Left colon (tissue), 2 donors: ENCODE measurements at regions not wholly inside any gene's neighbourhood (a gene's known extent, or its start where the extent isn't known, plus 50 kb on each side); places are given as distances from the start of the nearest gene placed in this dataset.

Experiments
- ATAC-seq: fragments of 200-7000 bp; cut with Tn5 transposase; one replicate; pipeline ENCODE4 v1.9.1; 2020; ENCODE audit warnings: mild to moderate bottlenecking, moderate library complexity
- DNase-seq, 2 donors: peaks; one replicate each; pipeline ENCODE4 v3.0.0-alpha.2; 2020
- intact Hi-C, 2 donors: fragments of 100-400 bp; cut with DNase I in 1 of 2; cut with micrococcal nuclease in 1 of 2; formaldehyde crosslinking; loops; one replicate each; pipeline versions ENCODE4 v1.11.2 to v1.14.0; 2022; cut with DNase I, micrococcal nuclease
- donor health status: DM: no; HTN: no; CAD: no.
- donor health status: DM: yes; HTN: yes; CAD: no.

DNA sequence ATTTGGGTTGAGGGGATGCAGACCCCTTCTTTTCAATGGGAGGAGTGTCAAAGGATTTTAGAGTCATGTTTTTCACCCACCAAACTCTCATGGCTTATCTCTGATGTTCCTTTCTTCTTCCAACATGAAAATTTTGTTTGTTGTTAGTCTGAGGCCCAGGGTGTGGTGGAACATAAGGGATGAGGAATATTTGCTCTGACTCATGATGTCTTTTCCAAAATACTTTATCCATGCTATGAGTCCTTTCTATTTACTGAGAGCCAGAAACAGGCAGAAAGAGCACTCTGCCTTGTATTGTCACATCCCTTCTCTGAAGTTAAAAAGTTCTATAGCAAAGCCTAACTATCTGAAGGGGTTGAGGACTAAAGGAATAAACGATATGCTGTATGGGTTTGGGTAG is 61.6 kb upstream of the GYPA start:
- no peak for ATAC-seq
- DNase-seq: no peak
- intact Hi-C loops: no loop called here

DNA sequence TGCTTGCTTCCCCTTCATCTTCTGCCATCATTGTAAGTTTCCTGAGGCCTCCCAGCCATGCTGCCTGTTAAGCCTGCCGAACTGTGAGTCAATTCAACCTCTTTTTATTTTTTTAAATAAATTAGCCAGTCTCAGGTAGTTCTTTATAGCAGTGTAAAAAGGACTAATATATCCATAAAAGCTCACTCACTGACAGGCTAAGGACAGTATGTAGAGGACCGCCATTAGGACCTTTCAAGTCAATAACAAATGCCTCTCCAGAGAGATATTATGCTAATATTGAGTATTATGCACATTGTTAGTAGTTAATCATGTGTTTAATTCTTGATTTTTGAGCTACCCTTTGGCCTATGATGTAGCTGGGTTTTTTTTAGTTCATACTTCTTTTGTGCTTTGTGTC is 62.6 kb upstream of the GYPA start:
- DNase-seq (no peak), ATAC-seq (no peak)
- intact Hi-C loops: no loop called here

DNA sequence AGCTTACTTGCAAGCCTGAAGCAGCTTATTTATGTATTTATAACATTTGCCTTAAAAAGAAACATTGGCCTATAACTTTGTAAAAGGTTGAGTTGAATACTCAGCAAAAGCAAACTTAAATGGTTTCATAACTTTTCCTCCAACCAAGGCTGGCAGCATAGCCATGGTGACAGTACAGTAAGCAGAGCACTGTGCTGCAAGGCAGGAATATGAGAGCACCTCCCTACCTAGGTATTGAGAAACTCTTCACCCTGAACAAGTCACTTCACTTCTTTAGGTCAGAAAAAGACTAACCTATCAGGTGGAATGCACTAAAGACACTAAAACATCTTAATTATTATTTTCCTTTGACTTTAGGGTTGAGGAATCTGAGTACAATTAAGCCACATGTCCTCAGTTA is 63.9 kb upstream of the GYPA start:
- DNase-seq (no peak), ATAC-seq (no peak)
- intact Hi-C loops: no loop called here

DNA sequence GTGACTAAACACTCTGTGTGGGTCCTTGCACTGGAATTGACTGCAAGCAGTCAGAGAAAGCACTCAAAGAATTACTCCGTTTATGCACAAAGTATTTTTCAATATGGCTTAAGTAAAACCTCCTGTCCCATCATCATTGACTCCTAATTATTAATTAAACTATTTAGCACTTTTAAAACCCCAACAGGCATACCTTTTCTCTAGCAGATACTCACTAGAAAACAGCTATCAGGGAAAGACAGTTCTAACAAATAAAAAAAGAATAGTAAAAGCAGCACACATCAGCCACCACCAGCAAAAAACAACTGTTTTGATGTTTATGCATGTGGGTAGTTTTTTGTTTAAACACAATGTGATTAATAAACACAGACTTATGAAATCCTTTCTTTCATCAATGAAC is 66.2 kb upstream of the GYPA start:
- ATAC-seq: no peak

DNA sequence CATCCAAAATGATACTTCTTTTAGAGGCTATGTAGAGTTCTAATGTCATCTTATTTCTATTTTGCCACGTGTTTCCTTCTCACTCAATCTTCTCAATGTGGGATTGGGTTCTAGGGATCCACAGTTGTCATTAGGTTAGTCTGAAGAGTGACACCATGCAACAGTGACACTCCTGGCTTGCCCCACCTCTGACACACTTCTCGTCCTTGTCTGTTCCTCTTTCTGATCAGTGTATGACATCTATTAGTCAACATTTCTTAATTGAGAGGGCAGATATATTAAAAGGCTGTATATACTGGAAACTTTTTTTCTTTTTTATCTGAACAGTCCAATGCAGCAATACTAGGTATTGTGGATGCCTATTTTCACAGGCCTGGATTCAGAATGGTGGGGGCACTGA is 67.6 kb upstream of the GYPA start:
- DNase-seq (no peak), ATAC-seq (no peak)
- intact Hi-C loops: no loop called here

More for the DNA sequence above, 66.2 kb upstream of the GYPA start:
- DNase-seq: no peak
- intact Hi-C loops: no loop called here

DNA sequence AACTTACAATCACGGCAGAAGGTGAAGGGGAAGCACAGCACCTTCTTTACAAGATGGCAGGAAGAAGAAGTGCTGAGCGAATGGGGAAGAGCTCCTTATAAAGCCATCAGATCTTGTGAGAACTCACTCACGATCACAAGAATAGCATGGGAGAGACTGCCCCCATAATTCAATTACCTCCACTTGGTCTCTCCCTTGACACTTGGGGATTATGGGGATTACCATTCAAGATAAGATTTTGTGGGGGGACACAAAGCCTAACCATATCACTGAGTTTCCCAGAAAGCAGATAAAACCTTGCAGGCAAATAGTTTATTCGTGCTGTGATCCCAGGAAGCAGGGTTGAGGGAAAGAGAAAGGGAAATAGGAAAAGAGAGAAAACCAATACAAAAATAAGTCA is 69.0 kb upstream of the GYPA start:
- intact Hi-C loops: no loop called here
- DNase-seq (no peak), ATAC-seq (no peak)

DNA sequence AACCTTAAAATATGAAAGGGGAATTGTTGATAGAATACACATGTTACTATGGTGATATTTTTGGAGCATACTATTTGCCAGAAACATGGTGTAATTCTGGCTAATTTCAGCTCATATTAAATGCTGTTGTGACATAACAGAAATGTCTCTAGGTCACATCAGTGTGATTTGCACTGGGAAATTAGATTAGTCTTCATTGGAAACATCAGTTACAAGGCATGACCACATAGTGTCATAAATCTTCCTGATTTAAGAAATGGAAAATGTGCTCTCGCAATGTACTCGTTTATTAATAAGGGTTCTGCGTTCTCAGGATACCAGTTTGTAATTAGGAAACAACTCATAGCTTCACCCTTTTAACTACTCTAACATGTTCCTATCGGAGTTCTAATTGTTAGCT is 72.9 kb upstream of the GYPA start:
- intact Hi-C loops: no loop called here
- ATAC-seq: no peak
- no peak for DNase-seq

DNA sequence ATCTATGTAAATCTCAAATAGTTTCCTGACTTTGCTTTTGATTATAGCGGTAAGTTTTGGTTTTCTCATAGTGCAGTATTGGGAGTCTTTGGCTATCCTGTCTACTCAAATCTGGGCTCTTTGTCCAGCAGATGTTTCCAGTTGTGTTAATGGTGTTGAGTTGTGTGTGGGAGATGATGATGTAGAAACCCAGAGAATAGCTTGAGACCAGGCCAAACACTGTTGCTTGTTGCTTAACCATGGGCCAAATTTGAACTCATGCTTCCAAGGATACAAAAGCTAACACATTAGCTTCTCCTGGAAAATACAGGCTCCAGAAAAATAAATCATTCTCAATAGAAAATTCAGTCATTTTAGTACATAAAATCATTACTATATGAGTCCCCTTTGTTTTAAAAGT is 82.6 kb upstream of the GYPA start:
- intact Hi-C loops: no loop called here
- ATAC-seq: no peak
- no peak for DNase-seq

DNA sequence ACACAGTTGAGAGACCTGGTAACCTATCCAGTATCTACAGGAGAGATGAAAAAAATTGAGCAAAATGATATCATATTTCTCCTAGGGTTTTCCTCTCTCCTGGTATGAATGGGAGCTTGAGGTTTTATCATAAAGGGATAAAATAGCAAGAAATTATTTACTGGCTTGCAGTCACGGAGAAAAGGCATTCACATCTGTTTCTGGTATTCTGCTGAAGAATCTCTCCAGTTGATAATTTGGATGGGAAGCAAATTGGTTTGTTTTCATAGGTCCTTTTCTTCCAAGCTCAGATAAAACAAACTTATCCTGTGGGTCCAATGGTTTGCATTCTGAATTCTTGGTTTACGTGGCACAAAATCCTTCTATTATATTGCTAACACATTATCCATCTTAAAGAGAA is 83.1 kb upstream of the GYPA start:
- DNase-seq (no peak), ATAC-seq (no peak)
- intact Hi-C loops: no loop called here

DNA sequence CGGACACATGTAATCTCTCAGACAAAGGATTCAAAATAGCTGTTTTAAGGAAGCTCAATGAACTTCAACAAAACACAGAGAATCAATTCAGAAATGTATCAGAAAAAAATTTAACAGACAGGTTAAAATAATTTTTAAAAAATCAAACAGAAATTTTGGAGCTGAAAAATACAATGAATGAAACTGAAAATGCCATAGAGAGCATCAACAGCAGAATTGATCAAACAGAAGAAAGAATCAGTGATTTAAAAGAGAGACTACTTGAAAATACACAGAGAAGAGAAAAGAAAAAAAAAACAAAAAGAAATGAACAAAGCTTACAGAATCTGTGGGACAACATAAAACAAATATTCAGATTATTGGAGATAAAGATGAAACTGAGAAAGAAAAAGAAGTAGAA is 118.8 kb upstream of the GYPA start:
- DNase-seq (no peak), ATAC-seq (no peak)
- intact Hi-C loops: no loop called here

DNA sequence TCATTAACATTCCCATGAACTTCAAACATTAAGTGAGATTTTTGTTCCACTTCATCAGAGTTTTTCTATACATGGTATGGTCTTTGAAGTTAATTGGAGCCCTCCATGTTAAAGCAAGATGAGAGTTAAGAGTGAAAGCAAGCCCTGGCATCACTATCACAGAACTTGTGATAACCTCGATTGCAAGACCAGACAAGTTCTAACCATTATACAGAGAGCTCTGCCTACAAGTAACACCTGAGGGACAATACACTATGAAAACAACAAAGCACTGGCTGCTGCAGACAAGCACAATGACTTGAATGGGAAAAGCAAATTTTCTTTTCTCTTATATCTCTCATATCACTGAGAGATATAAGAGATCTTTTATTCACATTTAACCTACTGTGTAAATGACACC is 126.6 kb upstream of the GYPA start:
- DNase-seq: no peak
- intact Hi-C loops: no loop called here
- no peak for ATAC-seq

DNA sequence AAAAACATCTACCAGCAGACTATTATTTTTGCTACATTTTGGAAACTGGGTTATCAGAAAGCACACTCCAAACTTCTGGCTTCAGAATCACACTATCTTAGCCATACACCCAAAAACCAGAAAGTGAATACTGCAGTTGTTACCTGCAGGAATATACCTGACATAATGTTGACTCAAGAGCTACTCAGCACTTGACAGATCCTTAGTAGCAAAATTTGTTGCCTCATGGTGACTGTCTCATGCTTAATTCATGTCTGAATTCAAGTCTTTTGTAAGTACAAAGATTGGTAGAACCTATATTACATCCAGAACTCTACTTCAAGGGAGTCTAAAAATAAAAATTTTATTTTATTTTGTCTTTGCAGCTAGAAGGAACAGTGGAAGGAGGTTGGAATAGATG is 140.2 kb upstream of the GYPA start:
- DNase-seq: no peak
- intact Hi-C loops: no loop called here
- ATAC-seq: no peak

DNA sequence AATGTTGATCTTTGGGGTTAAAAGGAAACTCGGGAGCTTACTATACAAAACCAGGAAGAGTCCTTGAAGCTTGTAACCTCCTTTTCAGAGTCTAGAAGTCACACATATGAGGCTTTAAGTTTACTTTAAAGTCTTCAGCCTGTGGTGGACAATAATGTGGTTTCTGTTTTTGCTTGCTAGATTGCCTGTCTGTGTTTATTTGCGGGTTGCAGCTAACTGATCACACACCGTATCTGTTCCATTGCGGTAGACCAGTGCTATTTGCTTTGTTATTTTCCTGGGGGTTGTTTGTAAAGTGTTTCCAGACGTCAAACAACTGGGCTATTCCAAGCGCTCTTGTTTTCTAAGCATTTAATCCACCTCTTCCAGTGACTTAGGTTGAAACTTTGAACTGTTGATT is 143.0 kb upstream of the GYPA start:
- intact Hi-C loops: no loop called here
- ATAC-seq (no peak), DNase-seq (no peak)

DNA sequence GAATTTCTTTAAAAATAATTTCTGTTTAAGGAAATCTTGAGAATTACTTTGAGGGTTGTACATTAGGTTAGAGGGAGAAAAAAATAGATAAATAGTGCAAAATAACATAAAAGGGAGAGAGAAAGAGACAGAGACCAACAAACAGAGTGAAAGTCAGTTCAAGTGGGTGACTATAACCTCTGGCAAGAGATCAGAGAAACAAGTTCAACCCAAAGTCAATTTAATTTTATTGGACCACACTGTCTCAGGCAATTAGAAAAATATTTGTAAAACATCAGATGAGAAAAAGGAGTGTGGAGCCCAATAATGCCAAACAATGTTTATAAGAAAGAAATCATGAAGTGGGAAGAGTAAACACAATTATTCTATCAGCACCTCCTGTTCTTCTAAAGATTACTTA is 143.5 kb upstream of the GYPA start:
- ATAC-seq (no peak), DNase-seq (no peak)
- intact Hi-C loops: no loop called here

DNA sequence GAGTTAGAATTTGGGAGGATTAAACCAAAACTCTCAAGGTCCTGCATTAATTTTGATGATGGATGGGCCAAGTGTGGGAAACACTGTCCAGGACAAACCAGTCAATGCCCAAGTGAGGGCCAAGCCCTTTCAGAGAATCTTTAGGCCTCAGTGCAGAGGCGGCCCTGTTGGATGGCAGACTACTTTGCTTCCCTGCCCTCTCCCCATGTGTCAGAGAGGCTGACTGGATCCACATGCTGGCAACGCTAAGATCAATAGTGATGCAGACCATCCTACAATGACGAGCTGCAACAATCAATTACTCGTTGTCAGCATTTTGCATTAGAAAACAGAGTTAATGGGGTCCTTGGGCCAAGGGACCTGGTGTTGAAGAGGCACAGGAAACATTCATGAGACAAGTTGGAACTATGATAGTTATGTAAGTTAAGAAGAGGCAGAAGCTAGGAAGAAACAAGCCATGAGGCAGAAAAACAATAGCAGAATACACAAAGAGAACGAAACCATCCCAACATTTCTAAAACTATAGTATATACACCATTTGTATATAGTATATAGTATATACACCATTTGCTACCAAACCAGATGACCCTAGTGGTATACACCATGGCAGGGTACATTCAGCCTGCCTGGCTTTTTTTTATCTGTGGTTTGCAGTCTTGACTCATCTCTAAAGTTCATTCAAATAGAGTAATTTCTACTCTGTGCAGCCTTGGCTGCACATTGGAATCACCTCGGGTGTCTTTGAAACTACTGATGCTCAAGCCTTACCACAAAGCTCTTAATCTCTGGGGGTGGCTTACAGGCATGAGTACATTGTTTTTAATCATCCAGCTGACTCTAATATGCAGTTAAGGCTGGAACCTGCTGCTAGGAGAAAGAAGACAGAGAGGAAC is 147.7 kb upstream of the GYPA start:
- intact Hi-C loops: no loop called here
- ATAC-seq (no peak), DNase-seq (no peak)

DNA sequence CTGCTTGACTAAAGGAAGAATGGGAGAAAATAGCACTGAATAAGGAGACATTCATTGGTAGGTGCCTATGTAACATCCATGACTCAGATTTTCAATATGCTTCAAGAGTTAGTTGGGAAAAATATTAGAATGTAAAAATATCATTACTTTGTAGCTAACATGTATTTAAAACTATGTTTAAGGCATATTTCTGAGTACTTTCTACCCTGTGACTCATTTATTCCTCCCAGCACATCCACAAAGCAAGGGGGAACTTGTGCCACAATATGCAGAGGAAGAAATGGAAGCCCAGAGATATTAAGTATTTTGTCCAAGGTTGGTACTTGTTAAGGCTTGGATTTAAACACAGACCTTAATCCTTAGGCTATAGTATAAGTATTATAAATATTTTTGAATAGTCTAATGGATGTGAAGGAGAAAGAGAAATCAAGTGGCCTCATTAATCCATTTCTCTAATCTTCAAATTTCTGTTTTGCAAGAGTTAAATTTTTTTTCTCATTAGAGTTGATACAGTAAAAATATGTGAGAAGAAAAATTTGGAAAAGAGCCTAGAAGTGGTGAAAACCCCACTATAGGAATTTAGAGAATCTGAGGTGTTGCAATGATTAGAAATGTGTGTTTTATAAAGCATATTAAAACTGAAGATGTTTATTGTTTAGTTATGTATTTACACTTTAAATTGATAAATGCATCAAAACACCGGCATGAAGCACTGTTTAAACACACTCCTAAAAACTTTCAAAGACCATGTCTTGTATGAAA is 149.3 kb upstream of the GYPA start:
- ATAC-seq: no peak
- intact Hi-C loops: no loop called here
- no peak for DNase-seq

DNA sequence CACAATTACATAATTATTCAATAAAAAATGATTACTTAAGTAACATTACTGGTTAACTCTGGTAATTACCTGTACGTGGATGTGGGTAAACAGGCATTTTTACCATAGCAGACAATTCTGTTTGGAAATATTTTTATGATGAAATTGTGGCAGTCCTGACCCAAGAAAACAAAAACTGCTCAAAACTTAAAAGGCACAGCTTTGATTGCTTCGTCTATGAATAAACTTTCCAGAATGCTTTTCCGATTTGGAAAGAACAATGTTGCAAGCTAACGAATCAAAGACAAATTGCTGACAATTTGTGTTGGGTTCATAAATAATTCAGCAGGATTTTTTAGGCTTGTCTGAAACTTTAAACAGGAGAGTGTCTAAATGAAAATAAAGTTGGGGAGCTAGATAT is 150.6 kb upstream of the GYPA start:
- DNase-seq: no peak
- ATAC-seq: no peak
- intact Hi-C loops: no loop called here

DNA sequence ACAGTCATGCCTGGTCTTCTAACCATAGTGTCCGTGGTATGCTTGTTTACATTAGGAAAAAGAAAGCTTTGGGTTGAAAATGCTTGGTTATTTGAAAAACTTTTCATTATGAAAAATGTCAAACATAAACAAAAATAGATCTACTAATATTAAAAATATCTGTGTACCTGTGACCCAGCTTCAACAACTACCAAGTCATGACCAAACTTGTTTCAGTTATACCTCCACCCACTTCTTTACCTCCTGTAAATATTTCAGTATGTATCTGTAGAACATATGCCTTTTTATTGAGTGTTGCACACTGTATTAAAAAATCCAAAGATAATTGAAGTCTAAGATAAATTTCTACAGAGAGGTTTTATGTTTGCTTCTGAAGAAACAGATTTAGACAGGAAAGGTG is 153.7 kb upstream of the GYPA start:
- DNase-seq (no peak), ATAC-seq (no peak)
- intact Hi-C loops: no loop called here

DNA sequence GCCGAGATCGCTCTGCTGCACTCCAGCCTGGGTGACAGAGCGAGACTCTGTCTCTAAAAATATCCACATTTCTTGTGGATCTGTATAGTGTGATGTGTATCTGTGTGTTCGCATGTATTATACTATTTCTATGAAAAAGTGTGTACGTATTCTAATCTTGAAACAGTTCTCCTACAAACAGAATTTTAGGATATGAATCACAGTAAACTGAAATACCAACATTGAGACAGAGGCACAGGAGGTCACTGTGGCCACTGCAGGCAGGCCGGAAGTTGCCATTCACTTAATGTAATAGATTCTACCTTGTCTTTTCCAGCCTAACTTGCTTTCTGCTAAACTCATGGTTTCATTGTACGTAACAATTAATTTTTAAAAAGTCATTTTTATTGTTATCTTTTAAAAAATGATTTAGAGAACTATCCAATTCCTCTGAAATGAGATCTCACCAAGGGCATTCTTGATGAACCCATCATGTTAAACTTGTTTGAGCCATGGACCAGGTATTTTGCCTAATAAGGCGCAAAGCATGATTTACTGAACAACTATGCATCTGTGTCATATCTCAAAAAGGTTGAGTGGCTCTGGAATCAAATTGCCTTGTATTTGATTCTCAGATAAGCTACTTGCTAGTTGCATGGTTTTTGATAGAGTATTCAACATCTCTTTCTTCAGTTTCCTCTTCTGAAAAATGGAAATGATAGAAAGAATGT is 154.9 kb upstream of the GYPA start:
- no peak for DNase-seq
- no peak for ATAC-seq
- intact Hi-C loops: no loop called here

DNA sequence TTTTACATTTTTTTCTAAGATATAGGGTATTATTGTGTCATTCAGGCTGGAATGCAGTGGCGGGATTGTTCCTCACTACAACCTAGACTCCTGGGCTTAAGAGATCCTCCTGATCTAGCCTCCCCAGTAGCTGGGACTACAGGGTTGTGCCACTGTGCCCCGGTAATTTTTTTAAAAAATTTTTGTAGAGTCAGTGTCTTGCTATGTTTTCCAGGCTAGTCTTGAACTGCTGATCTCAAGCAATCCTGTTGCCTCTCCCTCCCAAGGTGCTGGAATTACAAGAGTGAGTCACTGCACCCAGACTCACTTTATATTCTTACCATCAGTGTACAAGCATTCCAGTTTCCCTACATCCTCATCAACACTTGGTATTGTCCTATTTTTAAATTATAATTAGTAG is 156.4 kb upstream of the GYPA start:
- DNase-seq (no peak), ATAC-seq (no peak)
- intact Hi-C loops: no loop called here
